Immature natural killer cell (primary cell): ENCODE measurements at regions not wholly inside any gene's neighbourhood (a gene's known extent, or its start where the extent isn't known, plus 50 kb on each side); places are given as distances from the start of the nearest gene placed in this dataset.

Source experiments
- DNase-seq, 3 donors: peaks; one replicate each; pipeline ENCODE4 v3.0.0; 2022; ENCODE audit warnings: mixed read lengths in 1 of 3
- H3K27ac Mint-ChIP-seq, 6 donors: one replicate each; pipeline ENCODE4 v1.8.0; 2020; ENCODE audit warnings: mixed read lengths in 6 of 6, mild to moderate bottlenecking in 5 of 6, inconsistent platforms in 4 of 6, moderate library complexity in 3 of 6
- H3K27me3 Mint-ChIP-seq, 3 donors: one replicate each; pipeline ENCODE4 v1.8.0; 2020 to 2021; ENCODE audit warnings: low read depth in 3 of 3, mild to moderate bottlenecking in 3 of 3, mixed read lengths in 3 of 3, moderate library complexity in 3 of 3, inconsistent platforms in 1 of 3
- H3K36me3 Mint-ChIP-seq, 3 donors: one replicate each; pipeline ENCODE4 v1.8.0; 2020; ENCODE audit warnings: mixed read lengths in 3 of 3, inconsistent platforms in 2 of 3, mild to moderate bottlenecking in 2 of 3
- H3K4me1 Mint-ChIP-seq, 2 donors: one replicate each; pipeline ENCODE4 v1.8.0; 2020; ENCODE audit warnings: inconsistent platforms in 2 of 2, mild to moderate bottlenecking in 2 of 2, mixed read lengths in 2 of 2, moderate library complexity in 1 of 2
- H3K4me3 Mint-ChIP-seq, 5 donors: one replicate each; pipeline ENCODE4 v1.8.0; 2020; ENCODE audit warnings: mild to moderate bottlenecking in 5 of 5, mixed read lengths in 5 of 5, inconsistent platforms in 3 of 5, moderate library complexity in 3 of 5
- H3K9me3 Mint-ChIP-seq, 6 donors: one replicate each; pipeline ENCODE4 v1.8.0; 2020; ENCODE audit warnings: mild to moderate bottlenecking in 6 of 6, mixed read lengths in 6 of 6, inconsistent platforms in 4 of 6, moderate library complexity in 3 of 6

DNA sequence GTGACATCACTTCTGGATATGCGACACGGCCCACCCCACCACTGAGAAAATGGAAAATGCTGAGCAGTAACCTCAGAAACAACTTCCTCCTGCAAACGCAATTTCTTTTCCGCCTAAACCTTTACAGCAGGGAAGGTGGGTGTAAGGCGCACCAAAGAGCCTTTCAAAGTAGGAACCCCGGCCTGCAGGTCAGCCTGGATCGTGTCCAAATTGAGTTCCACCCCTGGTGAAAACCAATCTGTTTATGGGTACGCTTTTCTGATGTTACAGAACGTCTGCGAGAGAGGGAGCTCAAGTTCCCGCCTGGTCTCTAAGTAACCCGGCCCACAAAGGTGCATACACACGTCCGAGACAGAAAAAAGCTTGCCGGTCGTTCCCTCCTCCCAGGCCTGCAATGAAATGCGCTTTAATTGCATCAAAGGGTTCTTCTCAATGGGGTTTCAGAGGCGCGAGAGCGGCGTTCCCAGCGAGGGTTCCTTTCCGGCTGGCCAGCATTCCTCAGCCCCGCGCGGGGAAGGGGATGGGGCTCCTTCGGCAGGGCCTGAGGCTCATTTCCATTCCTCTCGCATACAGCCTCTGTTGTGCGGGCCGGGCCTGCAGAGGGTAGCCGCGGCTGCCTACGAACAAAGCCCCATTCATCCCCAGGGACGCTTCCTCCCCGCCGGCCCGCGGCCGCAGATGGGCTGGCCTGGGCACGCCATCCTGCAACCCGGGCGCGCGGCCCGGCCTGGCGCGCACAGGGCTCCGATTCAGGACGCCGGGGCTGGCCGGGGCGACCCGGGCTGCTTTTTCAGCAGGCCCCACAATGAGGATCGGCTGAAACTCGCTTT is 138.1 kb downstream of the TMCO5A start:
- Mint-ChIP-seq H3K4me3 (peak overlapping the region; percentile 77 to 84 (median 81)), H3K4me1 (peaks cover 20 to 41% of the 10 kb centered on the region in 2 donors), H3K36me3 (no peaks in the 10 kb centered on the region), H3K27ac (peak overlapping the region in 2 of 6 donors; percentile 12 to 73), H3K27me3 (peaks cover 4 to 31% (median 7%) of the 10 kb centered on the region in 3 donors), H3K9me3 (peaks cover 0 to 2% (median 0%) of the 10 kb centered on the region in 6 donors)
- DNase-seq, result peak; percentile 4 to 27 (median 21)

DNA sequence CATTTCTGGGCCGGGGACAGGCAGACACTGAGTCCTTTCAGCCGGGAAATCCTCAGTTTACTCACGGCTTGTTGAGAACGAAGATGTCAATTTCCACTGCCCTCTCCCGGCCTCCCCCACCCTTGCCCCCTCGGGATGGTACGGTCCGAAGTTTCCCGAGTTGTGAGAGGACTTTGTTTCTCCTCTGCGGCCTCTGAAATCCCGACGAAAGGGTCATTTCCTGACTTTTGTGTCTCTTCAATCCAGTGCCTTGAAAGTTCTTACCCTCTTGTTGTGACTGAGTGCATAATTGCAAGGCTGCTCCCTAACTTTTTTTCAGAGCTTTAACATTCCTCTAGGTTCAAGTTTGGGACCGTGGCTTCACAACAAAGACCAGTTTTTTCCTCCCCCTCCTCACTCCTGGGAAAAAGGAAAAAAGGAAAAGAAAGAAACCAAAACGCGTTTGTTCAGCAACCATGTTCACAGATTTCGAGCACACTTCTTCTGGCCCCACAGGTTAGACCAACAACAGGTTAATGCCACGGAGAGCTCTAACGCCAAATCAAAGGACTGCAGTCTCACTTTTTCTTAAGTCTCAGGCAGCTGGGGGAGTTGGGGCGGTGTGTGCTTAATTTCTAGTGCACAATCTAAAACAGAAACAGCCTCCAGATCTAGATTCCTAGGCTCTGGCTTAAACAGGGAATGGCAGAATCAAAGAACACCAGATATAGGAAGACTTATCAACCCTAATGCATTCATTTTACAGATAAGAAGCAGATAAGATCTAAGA is 138.9 kb downstream of the TMCO5A start:
- peaks cover 20 to 36% of the 10 kb centered on the region in 2 donors for H3K4me1 Mint-ChIP-seq
- no peak for DNase-seq
- H3K9me3 Mint-ChIP-seq, result peaks cover 0 to 2% (median 0%) of the 10 kb centered on the region in 6 donors
- H3K27me3 Mint-ChIP-seq, result peaks cover 4 to 31% (median 7%) of the 10 kb centered on the region in 3 donors
- no peaks in the 10 kb centered on the region for H3K36me3 Mint-ChIP-seq
- peak overlapping the region; percentile 71 to 84 (median 80) for H3K4me3 Mint-ChIP-seq
- H3K27ac Mint-ChIP-seq, result no peak overlapping the region

- Mint-ChIP-seq H3K4me1 (peaks cover 16 to 30% of the 10 kb centered on the region in 2 donors), H3K27ac (no peak overlapping the region), H3K27me3 (peaks cover 5 to 31% (median 7%) of the 10 kb centered on the region in 3 donors), H3K36me3 (no peaks in the 10 kb centered on the region), H3K9me3 (peaks cover 0 to 2% (median 0%) of the 10 kb centered on the region in 6 donors), H3K4me3 (peak overlapping the region in 3 of 5 donors; percentile 23 to 35 (median 29))
- DNase-seq, result no peak
These were observed 139.6 kb downstream of the TMCO5A start for GRCh38 chr15:38074029-38074428.

DNA sequence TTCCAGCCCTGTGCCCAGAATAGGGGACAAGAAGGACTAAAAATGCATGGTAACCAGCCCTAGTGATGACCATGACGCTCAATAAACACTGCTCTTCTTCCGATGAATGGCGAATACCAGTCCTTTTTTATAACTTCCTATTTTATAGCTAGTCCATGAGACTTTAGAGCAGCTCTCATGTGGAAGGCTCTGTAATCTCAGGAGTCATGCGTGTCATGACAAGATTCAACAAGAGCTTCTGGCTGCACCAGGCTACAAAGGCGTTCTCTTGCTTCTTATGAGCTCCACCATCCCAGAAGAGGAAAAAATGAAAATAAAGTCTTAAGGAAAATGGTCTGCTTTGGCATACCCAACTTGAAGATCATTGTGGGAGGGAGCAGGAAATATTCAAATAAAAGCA is 141.0 kb downstream of the TMCO5A start:
- H3K27ac Mint-ChIP-seq, result no peak overlapping the region

DNA sequence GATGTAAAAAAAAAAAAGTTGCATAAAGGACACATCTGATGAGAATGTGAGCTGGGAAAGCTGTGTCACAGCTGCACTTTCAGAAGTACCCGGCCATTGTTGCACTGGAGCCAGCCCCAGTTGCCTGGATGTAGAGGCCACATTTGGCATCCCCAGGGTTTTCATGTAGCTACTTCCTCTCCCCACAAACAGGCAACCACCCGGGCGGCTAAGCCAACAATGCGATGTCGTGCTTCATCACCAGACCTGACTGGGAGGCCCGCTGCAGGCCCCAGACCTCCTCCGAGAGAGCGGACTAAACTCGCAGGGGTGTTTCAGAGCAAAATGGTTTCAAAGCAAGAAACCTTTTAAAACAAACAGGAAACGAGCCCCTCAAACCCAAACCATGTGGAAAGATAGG is 142.3 kb downstream of the TMCO5A start:
- no peak overlapping the region for H3K4me3 Mint-ChIP-seq
- H3K27me3 Mint-ChIP-seq, result peaks cover 2 to 16% (median 7%) of the 10 kb centered on the region in 3 donors
- peaks cover 11 to 15% of the 10 kb centered on the region in 2 donors for H3K4me1 Mint-ChIP-seq
- DNase-seq, result no peak
- no peaks in the 10 kb centered on the region for H3K36me3 Mint-ChIP-seq
- no peak overlapping the region for H3K27ac Mint-ChIP-seq
- peaks cover 0 to 2% (median 0%) of the 10 kb centered on the region in 6 donors for H3K9me3 Mint-ChIP-seq

More for the DNA sequence above, 141.0 kb downstream of the TMCO5A start:
- no peak for DNase-seq
- H3K4me3 Mint-ChIP-seq, result no peak overlapping the region
- H3K4me1 Mint-ChIP-seq, result peaks cover 11 to 19% of the 10 kb centered on the region in 2 donors
- H3K9me3 Mint-ChIP-seq, result peaks cover 0 to 2% (median 0%) of the 10 kb centered on the region in 6 donors
- H3K36me3 Mint-ChIP-seq, result no peaks in the 10 kb centered on the region
- peaks cover 2 to 23% (median 7%) of the 10 kb centered on the region in 3 donors for H3K27me3 Mint-ChIP-seq

- H3K27ac Mint-ChIP-seq, result no peak overlapping the region
- H3K27me3 Mint-ChIP-seq, result peaks cover 2 to 3% (median 2%) of the 10 kb centered on the region in 3 donors
- H3K4me1 Mint-ChIP-seq, result peaks cover 7 to 17% of the 10 kb centered on the region in 2 donors
- H3K4me3 Mint-ChIP-seq, result no peak overlapping the region
- H3K36me3 Mint-ChIP-seq, result no peaks in the 10 kb centered on the region
- peaks cover 0 to 2% (median 0%) of the 10 kb centered on the region in 6 donors for H3K9me3 Mint-ChIP-seq
- no peak for DNase-seq
These were observed 144.8 kb downstream of the TMCO5A start for GRCh38 chr15:38079236-38079635.

DNA sequence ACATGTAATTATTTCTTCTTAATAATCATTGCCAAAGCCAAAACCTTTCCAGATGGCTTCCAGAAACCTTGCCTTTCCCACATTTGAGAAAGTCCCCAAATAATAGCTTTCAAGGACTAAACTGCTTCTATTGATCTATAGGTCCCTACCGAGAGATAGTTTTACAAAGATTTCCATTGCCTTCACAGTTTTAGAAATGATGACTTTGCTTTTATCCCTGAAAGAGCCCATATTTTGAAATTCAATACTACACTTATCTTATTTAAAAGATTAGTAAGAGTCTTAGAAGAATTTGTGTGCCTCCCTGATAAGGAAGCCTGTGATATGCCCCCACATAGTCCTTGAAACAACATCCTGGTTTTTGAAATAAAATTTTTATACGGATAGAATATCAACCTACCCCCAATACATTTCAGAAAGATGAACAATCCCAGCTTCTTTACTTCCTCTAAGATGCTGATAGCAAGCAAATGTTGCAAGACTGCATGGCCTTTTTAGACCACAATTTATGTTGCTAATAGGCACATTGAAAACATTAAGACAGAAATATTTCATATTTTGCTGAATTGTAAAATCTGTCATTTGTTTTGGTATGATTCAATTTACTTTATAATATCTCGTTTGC is 146.3 kb downstream of the TMCO5A start:
- peaks cover 0 to 2% (median 0%) of the 10 kb centered on the region in 3 donors for H3K27me3 Mint-ChIP-seq
- no peak overlapping the region for H3K4me3 Mint-ChIP-seq
- DNase-seq, result no peak
- no peaks in the 10 kb centered on the region for H3K36me3 Mint-ChIP-seq
- peaks cover 23 to 33% of the 10 kb centered on the region in 2 donors for H3K4me1 Mint-ChIP-seq
- no peaks in the 10 kb centered on the region for H3K9me3 Mint-ChIP-seq
- H3K27ac Mint-ChIP-seq, result no peak overlapping the region

GRCh38 chr15:38084289-38084688 is 149.8 kb downstream of the TMCO5A start:
- Mint-ChIP-seq H3K36me3 (no peaks in the 10 kb centered on the region), H3K4me1 (peaks cover 28 to 39% of the 10 kb centered on the region in 2 donors), H3K27me3 (peaks cover 0 to 3% (median 3%) of the 10 kb centered on the region in 3 donors), H3K4me3 (peak overlapping the region; percentile 4 to 72 (median 44)), H3K27ac (peak overlapping the region in 3 of 6 donors; percentile 15 to 67 (median 27)), H3K9me3 (no peaks in the 10 kb centered on the region)
- peak; percentile 23 to 43 (median 36) for DNase-seq

DNA sequence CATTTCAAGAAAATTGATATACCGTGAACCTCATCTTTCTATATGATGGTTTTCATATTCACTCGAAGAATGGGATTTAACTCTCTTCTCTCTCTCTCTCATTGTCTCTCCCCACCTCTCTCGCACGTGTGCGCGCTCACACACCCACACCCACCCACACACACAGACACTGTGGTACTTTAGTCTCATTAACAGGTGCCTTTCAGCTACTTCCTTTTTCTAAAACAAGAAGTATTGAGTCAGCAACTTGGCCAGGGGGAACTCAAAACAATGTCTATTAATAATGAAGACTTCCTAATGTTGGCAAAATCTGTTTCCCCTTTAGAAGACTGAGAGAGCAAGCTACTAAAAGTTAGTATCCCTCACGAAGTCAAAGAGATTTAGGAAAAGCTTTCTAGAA is 150.7 kb downstream of the TMCO5A start:
- H3K4me3 Mint-ChIP-seq, result peak overlapping the region; percentile 50 to 71 (median 63)
- H3K27me3 Mint-ChIP-seq, result peaks cover 0 to 4% (median 3%) of the 10 kb centered on the region in 3 donors
- DNase-seq, result peak in 2 of 3 donors; percentile 9 to 17
- H3K9me3 Mint-ChIP-seq, result no peaks in the 10 kb centered on the region
- peaks cover 28 to 39% of the 10 kb centered on the region in 2 donors for H3K4me1 Mint-ChIP-seq
- peak overlapping the region in 3 of 6 donors; percentile 1 to 21 (median 12) for H3K27ac Mint-ChIP-seq
- no peaks in the 10 kb centered on the region for H3K36me3 Mint-ChIP-seq

DNA sequence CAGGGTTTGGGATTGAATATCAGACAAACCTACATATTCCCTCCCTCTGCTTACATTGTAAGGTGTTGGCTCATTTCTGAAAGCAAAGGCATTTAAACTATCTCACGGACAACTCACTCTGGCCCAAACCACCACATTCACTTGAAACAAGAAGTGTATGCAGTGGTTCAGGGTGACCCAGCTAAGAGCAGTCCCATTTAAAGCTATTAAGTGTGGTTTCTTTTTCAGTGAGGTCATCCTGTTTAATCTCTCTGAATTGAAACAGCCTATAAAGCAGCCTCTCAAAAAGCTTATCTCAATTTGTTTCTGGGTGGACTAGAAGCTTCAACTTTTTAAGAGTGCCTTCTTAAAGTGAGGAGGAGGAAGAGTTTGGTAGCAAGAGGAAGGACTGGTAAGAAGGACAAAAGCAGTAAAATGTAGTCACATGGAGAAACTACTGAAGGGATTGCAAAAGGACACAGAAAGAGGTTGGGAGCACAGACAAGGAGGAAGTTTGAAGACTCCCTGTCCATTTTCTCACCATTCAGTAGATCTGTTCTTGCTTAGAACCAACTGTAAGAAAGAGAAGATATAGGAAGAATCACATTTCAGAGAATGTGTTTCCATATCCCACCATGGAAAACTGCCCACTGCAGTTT is 151.6 kb downstream of the TMCO5A start:
- peaks cover 28 to 39% of the 10 kb centered on the region in 2 donors for H3K4me1 Mint-ChIP-seq
- H3K4me3 Mint-ChIP-seq, result peak overlapping the region in 1 of 5 donors; percentile 10
- H3K9me3 Mint-ChIP-seq, result no peaks in the 10 kb centered on the region
- no peaks in the 10 kb centered on the region for H3K36me3 Mint-ChIP-seq
- peaks cover 0 to 5% (median 3%) of the 10 kb centered on the region in 3 donors for H3K27me3 Mint-ChIP-seq
- no peak for DNase-seq
- H3K27ac Mint-ChIP-seq, result no peak overlapping the region

GRCh38 chr15:38086611-38087010 is 152.2 kb downstream of the TMCO5A start:
- no peaks in the 10 kb centered on the region for H3K9me3 Mint-ChIP-seq
- H3K36me3 Mint-ChIP-seq, result no peaks in the 10 kb centered on the region
- H3K27ac Mint-ChIP-seq, result no peak overlapping the region
- H3K27me3 Mint-ChIP-seq, result peaks cover 0 to 5% (median 3%) of the 10 kb centered on the region in 3 donors
- DNase-seq, result no peak
- H3K4me1 Mint-ChIP-seq, result peaks cover 28 to 39% of the 10 kb centered on the region in 2 donors
- H3K4me3 Mint-ChIP-seq, result no peak overlapping the region

DNA sequence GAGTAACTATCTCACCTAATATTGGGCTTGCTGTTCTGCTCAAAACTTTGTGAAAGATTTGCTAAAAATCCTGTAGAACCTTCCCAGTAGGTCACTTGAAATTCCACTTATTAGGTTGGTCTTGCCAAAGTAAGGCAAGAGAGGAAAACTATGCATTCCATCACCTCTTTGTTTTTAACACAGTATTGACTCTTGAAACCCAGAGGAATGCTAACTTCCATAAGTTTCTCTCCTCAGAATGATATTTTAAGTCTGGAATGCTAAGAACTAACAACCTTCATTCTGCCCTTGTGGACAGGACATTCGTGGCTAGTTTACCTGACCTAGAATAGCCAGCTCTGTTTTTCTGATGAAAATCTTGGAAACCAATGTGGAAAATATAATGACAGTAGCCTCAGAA is 154.5 kb downstream of the TMCO5A start:
- no peaks in the 10 kb centered on the region for H3K36me3 Mint-ChIP-seq
- H3K9me3 Mint-ChIP-seq, result no peaks in the 10 kb centered on the region
- peaks cover 24% of the 10 kb centered on the region in 2 donors for H3K4me1 Mint-ChIP-seq
- H3K27ac Mint-ChIP-seq, result no peak overlapping the region
- H3K4me3 Mint-ChIP-seq, result no peak overlapping the region
- DNase-seq, result no peak
- H3K27me3 Mint-ChIP-seq, result peaks cover 0 to 5% (median 5%) of the 10 kb centered on the region in 3 donors

DNA sequence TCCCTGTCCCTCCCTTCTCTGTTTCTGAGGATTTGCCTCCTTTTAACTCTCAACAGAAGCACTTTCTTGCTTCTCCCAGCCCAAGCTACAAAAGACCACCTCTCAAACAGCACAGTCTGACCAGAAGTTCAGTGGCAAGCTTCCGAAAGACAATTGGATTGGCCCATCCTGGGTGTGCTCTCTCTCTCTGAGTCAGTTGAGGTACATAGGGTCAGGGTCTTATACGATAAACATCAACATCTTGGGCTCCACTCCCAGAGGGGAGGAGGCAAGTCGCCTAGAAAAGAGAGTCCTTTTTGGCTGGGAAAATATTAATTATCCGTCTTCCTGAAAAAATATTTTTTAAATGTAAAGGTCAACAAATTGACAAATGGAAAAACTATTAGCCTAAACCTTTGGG is 155.8 kb downstream of the TMCO5A start:
- Mint-ChIP-seq H3K36me3 (no peaks in the 10 kb centered on the region), H3K4me3 (no peak overlapping the region), H3K27ac (no peak overlapping the region), H3K4me1 (peaks cover 11 to 12% of the 10 kb centered on the region in 2 donors), H3K27me3 (peaks cover 0 to 5% (median 5%) of the 10 kb centered on the region in 3 donors), H3K9me3 (no peaks in the 10 kb centered on the region)
- DNase-seq, result no peak
